NCI-H460 (cell line): ENCODE measurements at regions not wholly inside any gene's neighbourhood (a gene's known extent, or its start where the extent isn't known, plus 50 kb on each side); places are given as distances from the start of the nearest gene placed in this dataset.

Experiments used
- DNase-seq: peaks from one replicate; pipeline ENCODE4 v3.0.0-alpha.2; 2016; ENCODE audit warnings: low read depth; ENCODE audit errors: extremely low read depth

- DNase-seq: no peak
Measured at GRCh38 chr1:84759756-84760155, 69.5 kb upstream of the SSX2IP start.

- no peak for DNase-seq
Measured at GRCh38 chr1:84758968-84759491, 68.8 kb upstream of the SSX2IP start.

- DNase-seq: no peak
Measured at GRCh38 chr1:84758476-84758875, 68.2 kb upstream of the SSX2IP start.

- DNase-seq: no peak
Measured at GRCh38 chr1:84757301-84757700, 67.0 kb upstream of the SSX2IP start.

GRCh38 chr1:84756455-84757082 is 66.3 kb upstream of the SSX2IP start:
- DNase-seq: no peak

- DNase-seq: no peak
Measured at GRCh38 chr1:84756001-84756400, 65.7 kb upstream of the SSX2IP start.

- DNase-seq: no peak
Measured at GRCh38 chr1:84755216-84755615, 65.0 kb upstream of the SSX2IP start.

GRCh38 chr1:84754386-84754703 is 64.1 kb upstream of the SSX2IP start:
- no peak for DNase-seq

- DNase-seq: peak; percentile 55
Measured at GRCh38 chr1:84753516-84754385, 63.5 kb upstream of the SSX2IP start.

GRCh38 chr1:84750110-84750730 is 60.0 kb upstream of the SSX2IP start:
- DNase-seq: no peak

GRCh38 chr1:84749427-84749826 is 59.2 kb upstream of the SSX2IP start:
- no peak for DNase-seq

- DNase-seq: no peak
Measured at GRCh38 chr1:84748364-84748763, 58.1 kb upstream of the SSX2IP start.

- DNase-seq: no peak
Measured at GRCh38 chr1:84745857-84746256, 55.6 kb upstream of the SSX2IP start.

GRCh38 chr1:84743896-84744295 is 53.6 kb upstream of the SSX2IP start:
- DNase-seq: no peak

- DNase-seq: no peak
Measured at GRCh38 chr1:84742653-84743052, 52.4 kb upstream of the SSX2IP start.

GRCh38 chr1:84740050-84740714 is 49.9 kb upstream of the SSX2IP start:
- DNase-seq: no peak
